ENCODE measurements at regions not wholly inside any gene's neighbourhood (a gene's known extent, or its start where the extent isn't known, plus 50 kb on each side); places are given as distances from the start of the nearest gene placed in this dataset.

- Mint-ChIP-seq H3K27me3 (no peaks in the 10 kb centered on the region), H3K4me1 (ENCODE audit: low read depth) (no peaks in the 10 kb centered on the region), H3K9me3 (peaks cover 16% of the 10 kb centered on the region), H3K36me3 (ENCODE audit: low read depth) (no peaks in the 10 kb centered on the region), H3K4me3 (no peak overlapping the region), H3K27ac (no peak overlapping the region)
- intact Hi-C loops (cut with micrococcal nuclease): no loop called here
These were observed 170.9 kb upstream of the GRIA3 start for GRCh38 chrX:123013141-123013540.

GRCh38 chrX:123036401-123036800, 147.7 kb upstream of the GRIA3 start:
- Mint-ChIP-seq H3K27me3 (no peaks in the 10 kb centered on the region), H3K36me3 (ENCODE audit: low read depth) (no peaks in the 10 kb centered on the region), H3K4me1 (ENCODE audit: low read depth) (no peaks in the 10 kb centered on the region), H3K9me3 (peaks cover 9% of the 10 kb centered on the region), H3K27ac (no peak overlapping the region), H3K4me3 (no peak overlapping the region)
- intact Hi-C loops (cut with micrococcal nuclease): no loop called here

GRCh38 chrX:123049071-123049625, 134.9 kb upstream of the GRIA3 start:
- Mint-ChIP-seq H3K4me3 (no peak overlapping the region), H3K27ac (no peak overlapping the region), H3K36me3 (ENCODE audit: low read depth) (no peaks in the 10 kb centered on the region), H3K4me1 (ENCODE audit: low read depth) (no peaks in the 10 kb centered on the region), H3K27me3 (no peaks in the 10 kb centered on the region), H3K9me3 (no peaks in the 10 kb centered on the region)
- intact Hi-C loops (cut with micrococcal nuclease): no loop called here

GRCh38 chrX:123060986-123061385, 123.1 kb upstream of the GRIA3 start:
- Mint-ChIP-seq H3K9me3 (no peaks in the 10 kb centered on the region), H3K27ac (no peak overlapping the region), H3K36me3 (ENCODE audit: low read depth) (no peaks in the 10 kb centered on the region), H3K4me1 (ENCODE audit: low read depth) (no peaks in the 10 kb centered on the region), H3K4me3 (no peak overlapping the region), H3K27me3 (no peaks in the 10 kb centered on the region)
- intact Hi-C loops (cut with micrococcal nuclease): no loop called here

GRCh38 chrX:123064053-123064452, 120.0 kb upstream of the GRIA3 start:
- Mint-ChIP-seq H3K9me3 (no peaks in the 10 kb centered on the region), H3K36me3 (ENCODE audit: low read depth) (no peaks in the 10 kb centered on the region), H3K27ac (no peak overlapping the region), H3K27me3 (no peaks in the 10 kb centered on the region), H3K4me1 (ENCODE audit: low read depth) (no peaks in the 10 kb centered on the region), H3K4me3 (no peak overlapping the region)
- intact Hi-C loops (cut with micrococcal nuclease): no loop called here

- H3K4me3 Mint-ChIP-seq: no peak overlapping the region
- H3K27me3 Mint-ChIP-seq: no peaks in the 10 kb centered on the region
- no peaks in the 10 kb centered on the region for H3K36me3 Mint-ChIP-seq (ENCODE audit: low read depth)
- H3K4me1 Mint-ChIP-seq (ENCODE audit: low read depth): peaks cover 7% of the 10 kb centered on the region
- H3K27ac Mint-ChIP-seq: no peak overlapping the region
- intact Hi-C loops (cut with micrococcal nuclease): no loop called here
- no peaks in the 10 kb centered on the region for H3K9me3 Mint-ChIP-seq
These were observed 111.2 kb upstream of the GRIA3 start for GRCh38 chrX:123072686-123073385.

GRCh38 chrX:123075947-123076561, 108.0 kb upstream of the GRIA3 start:
- Mint-ChIP-seq H3K9me3 (no peaks in the 10 kb centered on the region), H3K27ac (no peak overlapping the region), H3K4me3 (no peak overlapping the region), H3K27me3 (no peaks in the 10 kb centered on the region), H3K4me1 (ENCODE audit: low read depth) (peaks cover 8% of the 10 kb centered on the region), H3K36me3 (ENCODE audit: low read depth) (no peaks in the 10 kb centered on the region)
- intact Hi-C loops (cut with micrococcal nuclease): no loop called here

- no peaks in the 10 kb centered on the region for H3K36me3 Mint-ChIP-seq (ENCODE audit: low read depth)
- intact Hi-C loops (cut with micrococcal nuclease): no loop called here
These were observed 106.4 kb upstream of the GRIA3 start for GRCh38 chrX:123077631-123078030.

GRCh38 chrX:123080065-123080464, 104.0 kb upstream of the GRIA3 start:
- Mint-ChIP-seq H3K36me3 (ENCODE audit: low read depth) (no peaks in the 10 kb centered on the region), H3K9me3 (no peaks in the 10 kb centered on the region), H3K27ac (no peak overlapping the region), H3K4me1 (ENCODE audit: low read depth) (peaks cover 8% of the 10 kb centered on the region), H3K4me3 (no peak overlapping the region), H3K27me3 (no peaks in the 10 kb centered on the region)
- intact Hi-C loops (cut with micrococcal nuclease): no loop called here

More at GRCh38 chrX:123077631-123078030, 106.4 kb upstream of the GRIA3 start:
- peaks cover 8% of the 10 kb centered on the region for H3K4me1 Mint-ChIP-seq (ENCODE audit: low read depth)
- H3K27me3 Mint-ChIP-seq: no peaks in the 10 kb centered on the region
- H3K9me3 Mint-ChIP-seq: no peaks in the 10 kb centered on the region
- no peak overlapping the region for H3K27ac Mint-ChIP-seq
- no peak overlapping the region for H3K4me3 Mint-ChIP-seq

GRCh38 chrX:123081776-123082175, 102.3 kb upstream of the GRIA3 start:
- no peak overlapping the region for H3K27ac Mint-ChIP-seq
- H3K36me3 Mint-ChIP-seq (ENCODE audit: low read depth): no peaks in the 10 kb centered on the region
- no peak overlapping the region for H3K4me3 Mint-ChIP-seq
- intact Hi-C loops (cut with micrococcal nuclease): no loop called here
- H3K9me3 Mint-ChIP-seq: no peaks in the 10 kb centered on the region
- peaks cover 16% of the 10 kb centered on the region for H3K4me1 Mint-ChIP-seq (ENCODE audit: low read depth)
- no peaks in the 10 kb centered on the region for H3K27me3 Mint-ChIP-seq

GRCh38 chrX:123083924-123084323, 100.2 kb upstream of the GRIA3 start:
- Mint-ChIP-seq H3K4me3 (no peak overlapping the region), H3K27ac (no peak overlapping the region), H3K27me3 (no peaks in the 10 kb centered on the region), H3K36me3 (ENCODE audit: low read depth) (no peaks in the 10 kb centered on the region), H3K4me1 (ENCODE audit: low read depth) (peaks cover 13% of the 10 kb centered on the region), H3K9me3 (no peaks in the 10 kb centered on the region)
- intact Hi-C loops (cut with micrococcal nuclease): no loop called here

- Mint-ChIP-seq H3K4me1 (ENCODE audit: low read depth) (peaks cover 14% of the 10 kb centered on the region), H3K27me3 (no peaks in the 10 kb centered on the region), H3K4me3 (no peak overlapping the region), H3K27ac (no peak overlapping the region), H3K36me3 (ENCODE audit: low read depth) (no peaks in the 10 kb centered on the region), H3K9me3 (no peaks in the 10 kb centered on the region)
- intact Hi-C loops (cut with micrococcal nuclease): no loop called here
These were observed 99.3 kb upstream of the GRIA3 start for GRCh38 chrX:123084797-123085196.

- Mint-ChIP-seq H3K27me3 (no peaks in the 10 kb centered on the region), H3K27ac (no peak overlapping the region), H3K9me3 (no peaks in the 10 kb centered on the region), H3K4me3 (no peak overlapping the region), H3K4me1 (ENCODE audit: low read depth) (peaks cover 14% of the 10 kb centered on the region), H3K36me3 (ENCODE audit: low read depth) (no peaks in the 10 kb centered on the region)
- intact Hi-C loops (cut with micrococcal nuclease): no loop called here
These were observed 98.7 kb upstream of the GRIA3 start for GRCh38 chrX:123085311-123085940.

- Mint-ChIP-seq H3K4me3 (no peak overlapping the region), H3K9me3 (no peaks in the 10 kb centered on the region), H3K27me3 (no peaks in the 10 kb centered on the region), H3K36me3 (ENCODE audit: low read depth) (no peaks in the 10 kb centered on the region), H3K4me1 (ENCODE audit: low read depth) (peaks cover 14% of the 10 kb centered on the region), H3K27ac (no peak overlapping the region)
- intact Hi-C loops (cut with micrococcal nuclease): no loop called here
These were observed 97.3 kb upstream of the GRIA3 start for GRCh38 chrX:123086768-123087167.
